HL-60 (cell line): ENCODE measurements at regions not wholly inside any gene's neighbourhood (a gene's known extent, or its start where the extent isn't known, plus 50 kb on each side); places are given as distances from the start of the nearest gene placed in this dataset.

ENCODE experiments used
- DNase-seq, 2 experiments: peaks; one replicate each; pipeline ENCODE4 v3.0.0-alpha.2; 2010 to 2020; ENCODE audit warnings: low read depth in 1 of 2, low spot score in 1 of 2
- H3K27ac ChIP-seq: fragments of 250-450 bp; sonication (Bioruptor Pico); replicated peaks from 2 replicates; pipeline ENCODE4 v1.5.1; 2020; ENCODE audit warnings: mild to moderate bottlenecking, moderate library complexity
- H3K27me3 ChIP-seq: fragments of 250-450 bp; sonication (Bioruptor Pico); 2 replicates; pipeline ENCODE4 v1.5.1; 2021; ENCODE audit warnings: mild to moderate bottlenecking, moderate library complexity; ENCODE audit not compliant: insufficient read depth, poor library complexity, severe bottlenecking
- H3K4me3 ChIP-seq: replicated peaks from 2 replicates; pipeline ENCODE4 v1.5.1; 2011; ENCODE audit warnings: mild to moderate bottlenecking, control low read depth, low read length; ENCODE audit not compliant: insufficient read depth
- GABPA ChIP-seq: IDR thresholded peaks from 2 replicates; pipeline ENCODE4 v1.6.1; 2012; ENCODE audit warnings: low read depth
- POLR2AphosphoS5 ChIP-seq: IDR thresholded peaks from 2 replicates; pipeline ENCODE4 v1.6.1; 2012; ENCODE audit warnings: low read depth
- REST ChIP-seq: IDR thresholded peaks from 2 replicates; pipeline ENCODE4 v1.6.1; 2012; ENCODE audit warnings: low read depth; ENCODE audit not compliant: insufficient replicate concordance
- SPI1 ChIP-seq: IDR thresholded peaks from 2 replicates; pipeline ENCODE4 v1.6.1; 2012; ENCODE audit warnings: low read depth, mild to moderate bottlenecking, borderline replicate concordance
- TF ChIP-seq, protein P1 (sequence below): IDR thresholded peaks from one replicate; pipeline ENCODE4 v1.5.1; 2011; ENCODE audit warnings: low read length, control low read depth, inconsistent platforms; ENCODE audit not compliant: insufficient read depth

DNA sequence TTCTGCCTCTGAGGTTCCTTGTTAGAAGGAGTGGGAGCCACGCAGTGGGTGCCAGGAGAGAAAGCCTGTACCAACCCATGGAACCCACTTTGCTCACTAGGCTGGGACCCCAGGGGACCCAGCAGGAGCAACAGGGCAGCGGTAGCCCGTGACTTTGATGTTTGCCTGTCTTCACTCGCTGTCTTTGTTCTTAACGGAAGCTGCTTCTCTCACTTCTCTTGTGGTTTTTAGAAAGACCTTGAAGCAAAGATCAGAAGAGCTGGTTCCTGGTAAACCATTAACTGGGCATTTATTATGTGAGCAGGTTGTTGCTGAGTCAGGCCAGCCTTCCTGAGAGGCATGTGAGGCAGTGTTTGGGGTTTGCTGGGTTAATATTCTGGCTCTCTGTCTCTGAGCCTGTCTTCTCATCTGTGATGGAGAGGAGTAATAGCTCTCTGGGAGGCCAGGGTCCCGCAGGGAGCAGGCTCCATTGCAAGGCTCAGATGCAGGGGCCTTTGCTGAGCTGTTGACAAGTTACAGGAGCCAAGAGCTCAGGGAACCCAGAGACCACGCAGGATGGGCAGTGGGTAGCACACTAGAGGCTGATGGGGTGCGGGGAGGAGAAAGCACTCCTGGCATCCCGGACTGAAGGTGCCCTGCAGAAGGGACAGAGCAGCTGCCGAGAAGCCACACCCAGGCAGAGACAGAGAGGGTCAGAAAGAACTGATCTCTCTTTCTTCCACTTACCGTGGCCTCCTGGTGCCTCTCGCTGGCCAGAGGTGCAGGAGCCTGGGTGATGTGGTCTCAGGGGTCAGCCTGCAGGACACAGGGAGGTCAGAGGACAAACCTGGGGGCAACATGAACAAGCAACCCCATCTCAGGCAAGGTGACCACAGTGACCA, 367.5 kb upstream of the C1orf174 start:
- Histone ChIP-seq H3K27ac (no peak overlapping the region), H3K27me3 (no peaks in the 10 kb centered on the region), H3K4me3 (no peak overlapping the region)
- TF ChIP-seq REST: no peak
- TF ChIP-seq POLR2AphosphoS5: no peak
- no peak for TF ChIP-seq GABPA
- TF ChIP-seq, protein P1, sequence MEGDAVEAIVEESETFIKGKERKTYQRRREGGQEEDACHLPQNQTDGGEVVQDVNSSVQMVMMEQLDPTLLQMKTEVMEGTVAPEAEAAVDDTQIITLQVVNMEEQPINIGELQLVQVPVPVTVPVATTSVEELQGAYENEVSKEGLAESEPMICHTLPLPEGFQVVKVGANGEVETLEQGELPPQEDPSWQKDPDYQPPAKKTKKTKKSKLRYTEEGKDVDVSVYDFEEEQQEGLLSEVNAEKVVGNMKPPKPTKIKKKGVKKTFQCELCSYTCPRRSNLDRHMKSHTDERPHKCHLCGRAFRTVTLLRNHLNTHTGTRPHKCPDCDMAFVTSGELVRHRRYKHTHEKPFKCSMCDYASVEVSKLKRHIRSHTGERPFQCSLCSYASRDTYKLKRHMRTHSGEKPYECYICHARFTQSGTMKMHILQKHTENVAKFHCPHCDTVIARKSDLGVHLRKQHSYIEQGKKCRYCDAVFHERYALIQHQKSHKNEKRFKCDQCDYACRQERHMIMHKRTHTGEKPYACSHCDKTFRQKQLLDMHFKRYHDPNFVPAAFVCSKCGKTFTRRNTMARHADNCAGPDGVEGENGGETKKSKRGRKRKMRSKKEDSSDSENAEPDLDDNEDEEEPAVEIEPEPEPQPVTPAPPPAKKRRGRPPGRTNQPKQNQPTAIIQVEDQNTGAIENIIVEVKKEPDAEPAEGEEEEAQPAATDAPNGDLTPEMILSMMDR: no peak
- no peak for TF ChIP-seq SPI1
- no peak for DNase-seq

GRCh38 chr1:4268262-4268888, 368.3 kb upstream of the C1orf174 start:
- no peaks in the 10 kb centered on the region for H3K27me3 ChIP-seq
- DNase-seq: no peak
- H3K27ac ChIP-seq: no peak overlapping the region
- H3K4me3 ChIP-seq: no peak overlapping the region
- TF ChIP-seq REST: no peak
- TF ChIP-seq, protein P1: no peak
- no peak for TF ChIP-seq SPI1
- TF ChIP-seq GABPA: no peak
- no peak for TF ChIP-seq POLR2AphosphoS5

- no peaks in the 10 kb centered on the region for H3K27me3 ChIP-seq
- no peak overlapping the region for H3K4me3 ChIP-seq
- no peak overlapping the region for H3K27ac ChIP-seq
- TF ChIP-seq REST (no peak), SPI1 (no peak), POLR2AphosphoS5 (no peak), GABPA (no peak)
- TF ChIP-seq, protein P1: no peak
- no peak for DNase-seq
Observed at GRCh38 chr1:4268889-4269284, 368.8 kb upstream of the C1orf174 start.
